Prostate gland (tissue), 2 donors: ENCODE measurements at regions not wholly inside any gene's neighbourhood (a gene's known extent, or its start where the extent isn't known, plus 50 kb on each side); places are given as distances from the start of the nearest gene placed in this dataset.

Experiments used
- DNase-seq: peaks from one replicate; pipeline ENCODE4 v3.0.0-alpha.2; 2019; ENCODE audit warnings: low spot score
- H3K27ac ChIP-seq, 2 donors: fragments of 200-600 bp; sonication (generic); 2 replicates each; pipeline ENCODE4 v1.5.1; 2017 to 2019
- H3K27me3 ChIP-seq: fragments of 200-600 bp; sonication (generic); replicated peaks from 2 replicates; pipeline ENCODE4 v1.5.1; 2019; ENCODE audit not compliant: insufficient read depth
- H3K36me3 ChIP-seq, 2 donors: fragments of 200-600 bp; sonication (generic); 1 replicate in 1 of 2; 2 replicates in 1 of 2; pipeline versions ENCODE4 v1.5.1 to v1.8.1; 2017 to 2019
- H3K4me1 ChIP-seq: fragments of 200-600 bp; sonication (generic); replicated peaks from 2 replicates; pipeline ENCODE4 v1.5.1; 2019
- H3K4me3 ChIP-seq, 2 donors: fragments of 200-600 bp; sonication (generic); 2 replicates each; pipeline ENCODE4 v1.5.1; 2017 to 2019
- H3K9me3 ChIP-seq: fragments of 200-600 bp; sonication (generic); 2 replicates; pipeline ENCODE4 v1.5.1; 2017
- POLR2A ChIP-seq: fragments of 450-650 bp; IDR thresholded peaks from one replicate; pipeline ENCODE4 v1.6.1; 2016; ENCODE audit warnings: antibody characterized with exemption, mild to moderate bottlenecking
- POLR2AphosphoS5 ChIP-seq: sonication (generic); formaldehyde crosslinking; IDR thresholded peaks from one replicate; pipeline ENCODE4 v1.6.1; 2017; ENCODE audit warnings: antibody characterized with exemption
- WGBS: methylation state at CpG from one replicate; pipeline ENCODE4 v1.1.5; 2018; 5-methylcytosine and 5-hydroxymethylcytosine counted together
- intact Hi-C: fragments of 100-400 bp; cut with DNase I; formaldehyde crosslinking; loops from one replicate; pipeline ENCODE4 v1.14.2; 2022
- TF ChIP-seq, protein P1 (sequence below), 4 experiments: fragments of 200-600 bp in 2 of 4; fragments of 450-650 bp in 2 of 4; sonication (generic) in 2 of 4; IDR thresholded peaks; 1 replicate in 3 of 4; 2 replicates in 1 of 4; pipeline ENCODE4 v1.5.1; 2016 to 2019; ENCODE audit warnings: antibody characterized with exemption in 4 of 4, mild to moderate bottlenecking in 2 of 4, moderate library complexity in 2 of 4

- WGBS: 56% methylated on average over 1 of the region's 1 CpG
- H3K27me3 ChIP-seq: no peaks in the 10 kb centered on the region
- H3K36me3 ChIP-seq: no peaks in the 10 kb centered on the region
- H3K4me3 ChIP-seq: no peak overlapping the region
- no peak overlapping the region for H3K27ac ChIP-seq
- no peak for DNase-seq
- H3K9me3 ChIP-seq: no peaks in the 10 kb centered on the region
- intact Hi-C loops: loop anchor here (10.0 kb wide), 1 partner anchor 456 kb away; no protein-coding TSS in a partner anchor
- no peaks in the 10 kb centered on the region for H3K4me1 ChIP-seq
- TF ChIP-seq POLR2AphosphoS5 (no peak), POLR2A (no peak)
- TF ChIP-seq, protein P1, sequence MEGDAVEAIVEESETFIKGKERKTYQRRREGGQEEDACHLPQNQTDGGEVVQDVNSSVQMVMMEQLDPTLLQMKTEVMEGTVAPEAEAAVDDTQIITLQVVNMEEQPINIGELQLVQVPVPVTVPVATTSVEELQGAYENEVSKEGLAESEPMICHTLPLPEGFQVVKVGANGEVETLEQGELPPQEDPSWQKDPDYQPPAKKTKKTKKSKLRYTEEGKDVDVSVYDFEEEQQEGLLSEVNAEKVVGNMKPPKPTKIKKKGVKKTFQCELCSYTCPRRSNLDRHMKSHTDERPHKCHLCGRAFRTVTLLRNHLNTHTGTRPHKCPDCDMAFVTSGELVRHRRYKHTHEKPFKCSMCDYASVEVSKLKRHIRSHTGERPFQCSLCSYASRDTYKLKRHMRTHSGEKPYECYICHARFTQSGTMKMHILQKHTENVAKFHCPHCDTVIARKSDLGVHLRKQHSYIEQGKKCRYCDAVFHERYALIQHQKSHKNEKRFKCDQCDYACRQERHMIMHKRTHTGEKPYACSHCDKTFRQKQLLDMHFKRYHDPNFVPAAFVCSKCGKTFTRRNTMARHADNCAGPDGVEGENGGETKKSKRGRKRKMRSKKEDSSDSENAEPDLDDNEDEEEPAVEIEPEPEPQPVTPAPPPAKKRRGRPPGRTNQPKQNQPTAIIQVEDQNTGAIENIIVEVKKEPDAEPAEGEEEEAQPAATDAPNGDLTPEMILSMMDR (IDR thresholded peaks at IDR 0.05): no peak
These were observed 964.9 kb downstream of the MAT2B start for GRCh38 chr5:164470312-164470711.

- Histone ChIP-seq H3K4me3 (no peak overlapping the region), H3K27ac (no peak overlapping the region), H3K27me3 (no peaks in the 10 kb centered on the region), H3K9me3 (no peaks in the 10 kb centered on the region), H3K36me3 (no peaks in the 10 kb centered on the region), H3K4me1 (no peaks in the 10 kb centered on the region)
- TF ChIP-seq, protein P1 (IDR thresholded peaks at IDR 0.05): no peak
- TF ChIP-seq POLR2AphosphoS5: no peak
- no peak for TF ChIP-seq POLR2A
- WGBS: 29% methylated on average over 1 of the region's 1 CpG
- no peak for DNase-seq
- intact Hi-C loops: loop anchor here (10.0 kb wide), 1 partner anchor 457 kb away; no protein-coding TSS in a partner anchor
These were observed 966.7 kb downstream of the MAT2B start for GRCh38 chr5:164472165-164472564.

- WGBS: 67% methylated on average over 3 of the region's 3 CpGs
- H3K36me3 ChIP-seq: no peaks in the 10 kb centered on the region
- H3K9me3 ChIP-seq: no peaks in the 10 kb centered on the region
- H3K4me3 ChIP-seq: no peak overlapping the region
- no peaks in the 10 kb centered on the region for H3K4me1 ChIP-seq
- no peaks in the 10 kb centered on the region for H3K27me3 ChIP-seq
- intact Hi-C loops: loop anchor here (10.0 kb wide), 1 partner anchor 461 kb away; no protein-coding TSS in a partner anchor
- no peak overlapping the region for H3K27ac ChIP-seq
- DNase-seq: no peak
- TF ChIP-seq, protein P1 (IDR thresholded peaks at IDR 0.05): peak in 2 of 4 experiments; percentile 25 to 38
- no peak for TF ChIP-seq POLR2A
- no peak for TF ChIP-seq POLR2AphosphoS5
These were observed 970.0 kb downstream of the MAT2B start for GRCh38 chr5:164475339-164475977.

DNA sequence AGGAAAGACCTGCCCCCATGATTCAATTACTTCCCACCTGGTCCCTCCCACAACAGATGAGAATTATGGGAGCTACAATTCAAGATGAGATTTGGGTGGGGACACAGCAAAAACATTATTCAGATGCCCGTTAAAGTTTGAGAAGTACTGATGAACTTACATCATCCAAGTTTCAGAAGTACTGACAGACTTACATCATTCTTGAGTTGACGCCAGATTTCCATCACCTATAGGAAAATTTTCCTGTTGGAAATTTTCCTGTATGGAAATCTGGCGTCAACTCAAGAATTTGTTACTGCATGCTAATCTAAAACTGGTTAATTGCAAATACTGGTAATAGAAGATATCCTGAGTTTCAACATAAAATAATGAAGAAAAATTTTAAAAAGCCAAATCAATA lies 975.9 kb downstream of the MAT2B start:
- no peaks in the 10 kb centered on the region for H3K4me1 ChIP-seq
- 94% methylated on average over 3 of the region's 3 CpGs for WGBS
- H3K4me3 ChIP-seq: no peak overlapping the region
- H3K27me3 ChIP-seq: no peaks in the 10 kb centered on the region
- H3K27ac ChIP-seq: no peak overlapping the region
- no peaks in the 10 kb centered on the region for H3K36me3 ChIP-seq
- intact Hi-C loops: no loop called here
- DNase-seq: no peak
- no peaks in the 10 kb centered on the region for H3K9me3 ChIP-seq
- TF ChIP-seq POLR2AphosphoS5: no peak
- no peak for TF ChIP-seq POLR2A

GRCh38 chr5:164482351-164482750 lies 976.9 kb downstream of the MAT2B start:
- Histone ChIP-seq H3K9me3 (no peaks in the 10 kb centered on the region), H3K27ac (no peak overlapping the region), H3K4me1 (no peaks in the 10 kb centered on the region), H3K27me3 (no peaks in the 10 kb centered on the region), H3K4me3 (no peak overlapping the region), H3K36me3 (no peaks in the 10 kb centered on the region)
- WGBS: 71% methylated on average over 2 of the region's 2 CpGs
- TF ChIP-seq POLR2AphosphoS5 (no peak), POLR2A (no peak)
- TF ChIP-seq, protein P1 (IDR thresholded peaks at IDR 0.05): no peak
- intact Hi-C loops: no loop called here
- no peak for DNase-seq
